Activated naive CD8-positive, alpha-beta T cell treated with anti-CD3 and anti-CD28 coated beads, Interleukin-2, amount 10 ng/mL, durations not matched to agents 7 days and 5 days (primary cell): ENCODE measurements at regions not wholly inside any gene's neighbourhood (a gene's known extent, or its start where the extent isn't known, plus 50 kb on each side); places are given as distances from the start of the nearest gene placed in this dataset.

Experiments
- ATAC-seq: fragments of 150-1000 bp; cut with Tn5 transposase; one replicate; pipeline ENCODE4 v1.10.0; 2021; ENCODE audit warnings: low read depth, moderate library complexity
- POLR2A ChIA-PET: fragments of 350-600 bp; sonication (Branson Sonifier 250); formaldehyde crosslinking; loops from one replicate; lab custom pipeline; 2021; ENCODE audit warnings: antibody characterized with exemption; lab: Charles Lee
- DNase-seq: peaks from one replicate; pipeline ENCODE4 v3.0.0; 2021
- H3K27ac Mint-ChIP-seq: one replicate; pipeline ENCODE4 v1.8.0; 2022; ENCODE audit warnings: mild to moderate bottlenecking, mixed read lengths
- H3K27me3 Mint-ChIP-seq: one replicate; pipeline ENCODE4 v1.8.0; 2022; ENCODE audit warnings: mild to moderate bottlenecking, moderate library complexity, mixed read lengths
- H3K36me3 Mint-ChIP-seq: one replicate; pipeline ENCODE4 v1.8.0; 2021; ENCODE audit warnings: mild to moderate bottlenecking, mixed read lengths
- H3K4me1 Mint-ChIP-seq: one replicate; pipeline ENCODE4 v1.8.0; 2021; ENCODE audit warnings: mixed read lengths
- H3K4me3 Mint-ChIP-seq: one replicate; pipeline ENCODE4 v1.8.0; 2022; ENCODE audit warnings: mild to moderate bottlenecking, moderate library complexity, mixed read lengths
- H3K9me3 Mint-ChIP-seq: one replicate; pipeline ENCODE4 v1.8.0; 2021; ENCODE audit warnings: mixed read lengths

DNA sequence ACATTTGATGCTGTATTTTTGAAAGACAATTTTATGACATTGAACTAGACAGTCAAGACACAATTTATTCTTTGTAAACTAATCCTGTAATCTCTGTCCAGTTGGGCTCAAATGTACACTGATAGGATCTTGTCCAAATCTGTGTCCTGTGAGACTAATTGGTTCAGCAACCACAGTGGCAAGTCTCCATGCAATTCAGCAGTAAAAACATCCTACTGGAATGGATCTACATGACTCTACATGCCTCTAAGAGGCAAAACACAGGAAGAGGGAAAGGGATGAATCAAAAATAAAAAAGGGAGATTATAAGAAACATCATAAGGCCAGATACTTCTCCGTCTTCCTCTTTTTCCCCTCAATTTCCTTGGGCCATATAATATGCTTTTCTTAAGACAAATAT, 1164.2 kb downstream of the NLGN4Y start:
- POLR2A ChIA-PET = no interaction called here
- Mint-ChIP-seq H3K4me3 (no peak overlapping the region), H3K27ac (no peak overlapping the region), H3K27me3 (no peaks in the 10 kb centered on the region), H3K36me3 (no peaks in the 10 kb centered on the region), H3K9me3 (no peaks in the 10 kb centered on the region), H3K4me1 (no peaks in the 10 kb centered on the region)
- DNase-seq (no peak), ATAC-seq (no peak)

DNA sequence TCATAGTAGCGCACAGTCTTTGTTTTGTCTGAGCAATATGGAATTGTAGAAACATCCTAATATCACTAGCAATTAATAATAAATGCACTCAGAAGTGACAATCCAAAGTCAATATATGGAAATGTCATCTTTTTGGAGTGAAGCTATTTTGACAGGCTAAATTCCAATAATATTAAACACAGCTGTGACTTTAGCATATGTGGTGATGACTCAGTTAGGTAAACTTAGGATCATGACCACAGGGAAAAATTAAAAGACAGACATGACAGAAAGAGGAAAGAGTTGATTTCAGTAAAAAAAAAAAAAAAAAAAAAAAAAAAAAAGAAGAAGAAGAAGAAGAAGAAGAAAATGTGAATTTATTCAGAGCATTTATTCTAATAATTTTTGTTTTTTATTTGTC, 1165.7 kb downstream of the NLGN4Y start:
- no peaks in the 10 kb centered on the region for H3K36me3 Mint-ChIP-seq
- H3K27me3 Mint-ChIP-seq = no peaks in the 10 kb centered on the region
- no peaks in the 10 kb centered on the region for H3K9me3 Mint-ChIP-seq
- ATAC-seq = no peak
- POLR2A ChIA-PET = no interaction called here
- H3K4me3 Mint-ChIP-seq = no peak overlapping the region
- DNase-seq = no peak
- no peak overlapping the region for H3K27ac Mint-ChIP-seq
- no peaks in the 10 kb centered on the region for H3K4me1 Mint-ChIP-seq

DNA sequence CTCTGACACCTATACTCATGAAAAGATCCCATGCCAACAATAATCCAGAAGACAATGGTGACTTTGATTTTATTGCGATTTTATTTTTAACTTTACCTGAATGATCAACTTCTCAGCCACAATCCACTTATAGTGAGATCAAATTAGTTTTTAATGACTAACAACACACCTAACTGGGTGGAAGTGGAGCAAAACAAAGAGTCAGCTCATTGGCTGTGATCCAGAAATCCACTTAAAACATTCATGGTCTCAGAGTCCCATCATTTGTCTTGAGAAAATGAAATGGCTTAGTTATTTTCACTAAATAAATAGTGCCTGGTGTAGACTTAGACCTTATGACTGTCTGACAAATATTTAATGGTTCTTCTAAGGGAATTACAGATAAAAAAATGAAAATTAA, 1177.8 kb downstream of the NLGN4Y start:
- Mint-ChIP-seq H3K4me3 (no peak overlapping the region), H3K4me1 (no peaks in the 10 kb centered on the region), H3K36me3 (no peaks in the 10 kb centered on the region), H3K9me3 (no peaks in the 10 kb centered on the region), H3K27ac (no peak overlapping the region), H3K27me3 (no peaks in the 10 kb centered on the region)
- DNase-seq = no peak
- ATAC-seq = no peak
- POLR2A ChIA-PET = no interaction called here

DNA sequence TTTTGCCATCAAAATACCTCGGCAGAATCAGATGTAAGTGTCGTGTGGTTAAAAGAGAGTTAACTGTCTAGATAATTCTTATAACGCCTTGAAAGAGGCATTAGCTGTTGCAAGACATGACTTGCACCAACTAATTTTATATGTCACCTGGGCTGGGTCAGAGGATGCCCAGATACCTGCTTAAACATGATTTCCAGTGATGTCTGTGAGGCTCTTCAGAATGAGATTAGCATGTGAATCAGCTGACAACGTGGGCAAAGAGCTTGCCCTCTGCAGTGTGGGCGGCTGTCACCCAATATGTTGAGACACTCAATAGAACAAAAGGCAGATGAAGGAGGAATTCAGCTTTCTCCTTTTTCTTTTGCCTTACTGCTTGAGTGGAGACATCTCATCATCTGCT, 1180.6 kb downstream of the NLGN4Y start:
- no peak overlapping the region for H3K27ac Mint-ChIP-seq
- no peak for DNase-seq
- H3K36me3 Mint-ChIP-seq = no peaks in the 10 kb centered on the region
- no peaks in the 10 kb centered on the region for H3K27me3 Mint-ChIP-seq
- no peaks in the 10 kb centered on the region for H3K4me1 Mint-ChIP-seq
- POLR2A ChIA-PET = no interaction called here
- no peak overlapping the region for H3K4me3 Mint-ChIP-seq
- H3K9me3 Mint-ChIP-seq = no peaks in the 10 kb centered on the region
- ATAC-seq = no peak

DNA sequence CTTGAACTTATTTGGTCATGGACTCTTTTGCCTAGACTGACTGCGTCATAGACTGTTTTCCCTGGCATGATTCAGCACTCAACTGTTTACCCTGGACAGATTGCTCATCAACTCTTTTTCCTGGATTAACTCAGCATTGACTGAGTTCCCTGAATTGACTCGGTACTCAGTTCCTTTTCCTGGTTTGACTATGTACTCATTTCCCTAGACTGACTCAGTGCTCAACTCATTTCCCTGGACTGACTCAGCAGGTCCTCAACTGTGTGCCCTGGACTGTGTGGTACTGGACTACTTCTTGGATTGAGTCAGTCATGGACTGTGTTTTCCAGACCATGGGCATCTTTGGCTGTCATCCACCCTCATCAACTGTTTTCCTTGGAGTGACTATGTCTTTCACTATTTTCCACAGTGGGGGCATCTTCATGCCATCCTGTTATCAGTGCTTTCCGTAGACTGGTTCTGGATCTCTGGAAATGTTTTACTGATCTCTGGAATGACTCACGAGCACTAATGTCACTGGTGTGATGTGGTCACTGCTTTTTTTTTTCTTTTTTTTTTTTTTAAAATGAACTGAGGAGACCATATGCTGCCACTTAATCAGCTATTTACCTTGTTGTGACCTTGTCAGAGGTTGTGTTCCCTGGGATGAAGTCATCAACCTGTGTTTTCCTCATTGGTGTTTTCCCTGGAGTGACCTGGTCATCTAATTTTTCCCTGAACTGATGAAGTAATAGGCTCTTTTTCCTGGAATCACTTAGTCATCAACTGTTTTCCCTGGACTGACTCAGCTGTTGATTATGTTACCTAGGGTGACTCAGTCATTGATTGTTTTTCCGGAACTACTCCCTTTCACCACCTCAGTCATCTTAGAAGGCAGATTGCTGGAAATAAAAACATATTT, 1225.5 kb downstream of the NLGN4Y start:
- POLR2A ChIA-PET = no interaction called here

DNA sequence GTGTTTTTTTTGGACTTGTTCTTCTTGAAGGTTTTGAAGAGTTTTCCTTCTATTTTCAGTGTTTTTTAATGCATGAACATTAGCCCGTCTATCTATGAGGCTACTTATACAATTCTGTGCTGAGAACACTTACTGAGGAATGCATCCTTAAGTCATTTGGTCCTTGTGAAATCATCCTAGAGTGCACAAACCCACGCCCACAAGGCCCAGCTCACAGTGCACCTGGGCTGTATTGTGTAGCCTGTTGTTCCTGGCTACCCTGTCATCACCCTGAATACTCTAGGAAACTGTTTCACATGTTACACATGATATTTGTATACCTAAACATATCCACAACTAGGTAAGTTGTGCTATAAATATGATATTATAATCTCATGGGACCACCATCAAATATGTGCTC, 1226.7 kb downstream of the NLGN4Y start:
- POLR2A ChIA-PET = no interaction called here
- H3K4me3 Mint-ChIP-seq = no peak overlapping the region
- no peaks in the 10 kb centered on the region for H3K4me1 Mint-ChIP-seq
- no peaks in the 10 kb centered on the region for H3K27me3 Mint-ChIP-seq
- no peaks in the 10 kb centered on the region for H3K36me3 Mint-ChIP-seq
- DNase-seq (no peak), ATAC-seq (no peak)
- no peak overlapping the region for H3K27ac Mint-ChIP-seq
- no peaks in the 10 kb centered on the region for H3K9me3 Mint-ChIP-seq

More for the DNA sequence above, 1225.5 kb downstream of the NLGN4Y start:
- H3K9me3 Mint-ChIP-seq = no peaks in the 10 kb centered on the region
- no peaks in the 10 kb centered on the region for H3K4me1 Mint-ChIP-seq
- H3K4me3 Mint-ChIP-seq = no peak overlapping the region
- ATAC-seq (no peak), DNase-seq (no peak)
- H3K36me3 Mint-ChIP-seq = no peaks in the 10 kb centered on the region
- no peaks in the 10 kb centered on the region for H3K27me3 Mint-ChIP-seq
- H3K27ac Mint-ChIP-seq = no peak overlapping the region

DNA sequence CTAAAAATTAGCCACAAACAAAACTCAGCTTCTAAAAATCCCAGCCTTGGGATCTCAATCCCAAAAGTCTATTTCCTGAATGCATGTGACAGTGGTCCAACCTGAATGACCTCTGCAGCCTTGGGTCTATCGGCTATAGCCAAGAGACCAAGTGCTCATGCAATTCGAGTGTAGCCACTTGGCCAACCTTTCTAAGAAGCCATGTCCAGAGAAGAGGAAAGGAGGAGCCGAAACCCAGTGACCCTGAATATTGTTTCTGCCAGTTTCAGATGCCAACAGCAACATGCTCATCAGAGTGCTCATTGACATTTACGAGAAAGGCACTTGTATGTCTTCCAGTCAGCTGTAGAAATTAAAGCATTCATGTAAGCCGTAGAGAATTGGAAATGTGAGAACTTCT, 1231.9 kb downstream of the NLGN4Y start:
- Mint-ChIP-seq H3K4me1 (no peaks in the 10 kb centered on the region), H3K27ac (no peak overlapping the region), H3K36me3 (no peaks in the 10 kb centered on the region), H3K4me3 (no peak overlapping the region), H3K27me3 (no peaks in the 10 kb centered on the region), H3K9me3 (no peaks in the 10 kb centered on the region)
- DNase-seq (no peak), ATAC-seq (no peak)
- POLR2A ChIA-PET = no interaction called here

DNA sequence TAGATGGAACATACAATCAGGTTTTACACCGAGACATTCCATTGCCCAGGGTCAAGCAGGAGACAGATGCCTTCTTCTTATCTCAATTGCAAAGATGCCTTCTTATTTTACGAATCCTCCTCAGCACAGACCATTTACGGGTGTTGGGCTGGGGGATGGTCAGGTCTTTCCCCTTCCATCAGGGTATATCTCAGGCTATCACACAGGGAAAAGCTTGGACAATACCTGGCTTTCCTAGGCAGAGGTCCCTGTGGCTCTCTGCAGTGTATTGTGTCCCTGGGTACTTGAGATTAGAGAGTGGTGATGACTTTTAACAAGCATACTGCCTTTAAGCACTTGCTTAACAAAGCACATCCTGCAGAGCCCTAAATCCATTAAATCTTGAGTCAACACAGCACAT, 1249.2 kb downstream of the NLGN4Y start:
- H3K36me3 Mint-ChIP-seq = no peaks in the 10 kb centered on the region
- H3K4me3 Mint-ChIP-seq = no peak overlapping the region

DNA sequence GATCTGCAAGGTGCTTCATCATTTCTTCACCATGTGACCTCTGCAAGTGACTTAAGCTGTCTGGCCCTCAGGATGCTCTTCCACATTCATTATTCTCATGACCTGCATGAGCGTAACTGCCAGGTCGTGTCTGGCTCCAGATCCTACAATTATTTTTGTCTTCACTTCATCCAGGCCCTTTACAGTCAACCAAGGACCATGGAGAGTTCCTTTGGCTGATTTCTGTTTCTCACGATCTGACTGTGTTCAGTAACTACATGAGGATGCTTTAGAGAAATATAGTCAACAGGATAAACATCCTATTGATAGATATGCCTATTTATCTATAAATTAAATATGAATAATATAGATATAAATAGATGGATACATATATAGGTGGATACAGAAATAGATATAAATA, 1251.6 kb downstream of the NLGN4Y start:
- Mint-ChIP-seq H3K9me3 (peaks cover 2% of the 10 kb centered on the region), H3K4me1 (no peaks in the 10 kb centered on the region), H3K27me3 (no peaks in the 10 kb centered on the region), H3K36me3 (no peaks in the 10 kb centered on the region), H3K4me3 (no peak overlapping the region), H3K27ac (no peak overlapping the region)
- DNase-seq (no peak), ATAC-seq (no peak)
- POLR2A ChIA-PET = no interaction called here

More for the DNA sequence above, 1249.2 kb downstream of the NLGN4Y start:
- POLR2A ChIA-PET = no interaction called here
- Mint-ChIP-seq H3K9me3 (peaks cover 2% of the 10 kb centered on the region), H3K27me3 (no peaks in the 10 kb centered on the region), H3K4me1 (no peaks in the 10 kb centered on the region), H3K27ac (no peak overlapping the region)
- DNase-seq (no peak), ATAC-seq (no peak)

DNA sequence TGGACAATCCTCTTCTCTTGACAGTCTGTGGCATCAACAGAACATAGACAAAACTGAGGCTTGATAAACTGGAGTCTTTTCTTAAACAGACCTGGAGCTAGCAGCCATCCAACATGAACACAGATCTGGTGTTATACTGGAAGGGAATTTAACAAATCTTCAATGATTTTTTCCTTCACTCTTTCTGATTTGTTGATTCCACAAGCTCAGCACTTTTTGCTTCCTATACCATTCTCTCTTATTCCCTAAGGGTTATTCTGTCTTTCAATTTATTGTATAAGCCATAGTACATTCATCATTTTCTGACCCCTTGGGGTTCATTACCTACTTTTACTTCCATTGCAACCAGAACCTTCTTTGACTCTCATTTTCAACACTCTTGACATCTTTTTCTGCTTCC, 1255.6 kb downstream of the NLGN4Y start:
- POLR2A ChIA-PET = no interaction called here
- no peaks in the 10 kb centered on the region for H3K36me3 Mint-ChIP-seq
- no peak overlapping the region for H3K27ac Mint-ChIP-seq
- H3K4me3 Mint-ChIP-seq = no peak overlapping the region
- H3K27me3 Mint-ChIP-seq = no peaks in the 10 kb centered on the region
- H3K4me1 Mint-ChIP-seq = no peaks in the 10 kb centered on the region
- no peak for DNase-seq
- no peaks in the 10 kb centered on the region for H3K9me3 Mint-ChIP-seq
- no peak for ATAC-seq

DNA sequence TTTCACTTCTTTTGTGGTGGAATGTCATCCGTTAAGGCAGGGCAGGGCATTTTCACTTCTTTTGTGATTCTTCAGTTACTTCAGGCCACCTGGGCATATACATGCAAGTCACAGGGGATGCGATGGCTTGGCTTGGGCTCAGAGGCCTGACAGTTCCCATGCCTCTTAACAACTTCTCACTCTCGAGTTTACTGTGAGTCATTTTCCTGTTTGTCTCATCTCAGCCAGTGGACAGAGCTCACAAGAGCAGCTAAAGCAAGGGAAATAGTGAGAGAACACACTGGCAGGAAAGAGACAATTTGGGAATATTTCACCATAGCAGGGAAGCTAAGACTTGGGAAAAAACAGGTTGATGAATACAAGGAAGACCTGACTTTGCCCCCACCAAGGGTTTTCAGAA, 1275.7 kb downstream of the NLGN4Y start:
- POLR2A ChIA-PET = no interaction called here

DNA sequence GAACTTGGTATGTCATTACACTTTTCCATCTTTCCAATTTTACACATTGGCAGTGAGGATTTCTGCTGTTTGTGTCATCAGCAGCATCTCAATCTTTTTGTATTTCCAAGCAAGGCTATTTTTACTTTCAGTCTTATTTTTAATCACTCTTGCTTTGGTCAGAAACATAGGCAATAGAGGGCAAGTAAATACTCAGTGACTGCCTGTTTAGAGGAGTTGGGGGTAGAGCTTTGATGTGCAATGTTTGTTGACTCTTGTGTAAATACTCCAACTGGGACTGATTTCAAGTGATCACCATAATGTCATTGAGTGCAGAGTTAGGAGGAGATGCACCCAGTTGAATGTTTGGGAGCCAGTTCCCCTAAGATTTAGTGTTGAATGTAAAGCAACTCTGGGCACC, 1281.7 kb downstream of the NLGN4Y start:
- no peak overlapping the region for H3K4me3 Mint-ChIP-seq

More for the DNA sequence above, 1275.7 kb downstream of the NLGN4Y start:
- no peak for DNase-seq
- ATAC-seq = no peak
- Mint-ChIP-seq H3K27me3 (no peaks in the 10 kb centered on the region), H3K9me3 (peaks cover 2% of the 10 kb centered on the region), H3K27ac (no peak overlapping the region), H3K36me3 (no peaks in the 10 kb centered on the region), H3K4me3 (no peak overlapping the region), H3K4me1 (no peaks in the 10 kb centered on the region)

DNA sequence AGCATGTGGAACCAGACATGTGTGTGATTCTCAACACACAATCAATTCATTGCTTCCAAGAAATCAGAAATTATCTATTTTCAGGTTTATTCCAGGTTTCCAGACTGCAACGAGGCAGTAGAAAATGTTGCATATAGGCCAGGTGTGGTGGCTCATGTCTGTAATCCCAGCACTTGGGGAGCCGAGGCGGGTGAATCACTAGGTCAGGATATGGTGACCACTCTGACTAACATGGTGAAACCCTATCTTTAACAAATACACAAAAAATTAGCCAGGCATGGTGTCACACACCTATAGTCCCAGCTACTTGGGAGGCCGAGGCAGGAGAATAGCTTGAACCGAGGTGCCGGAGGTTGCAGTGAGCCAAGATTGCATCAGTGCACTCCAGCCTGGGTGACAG, 1289.9 kb downstream of the NLGN4Y start:
- ATAC-seq (no peak), DNase-seq (no peak)
- H3K4me3 Mint-ChIP-seq = no peak overlapping the region
- no peaks in the 10 kb centered on the region for H3K4me1 Mint-ChIP-seq
- peaks cover 1% of the 10 kb centered on the region for H3K9me3 Mint-ChIP-seq
- no peaks in the 10 kb centered on the region for H3K27me3 Mint-ChIP-seq
- POLR2A ChIA-PET = no interaction called here
- no peak overlapping the region for H3K27ac Mint-ChIP-seq
- H3K36me3 Mint-ChIP-seq = no peaks in the 10 kb centered on the region

More for the DNA sequence above, 1281.7 kb downstream of the NLGN4Y start:
- Mint-ChIP-seq H3K9me3 (peaks cover 2% of the 10 kb centered on the region), H3K36me3 (no peaks in the 10 kb centered on the region), H3K27ac (no peak overlapping the region), H3K4me1 (no peaks in the 10 kb centered on the region), H3K27me3 (no peaks in the 10 kb centered on the region)
- DNase-seq = no peak
- ATAC-seq = no peak
- POLR2A ChIA-PET = no interaction called here
